ENCODE measurements at regions not wholly inside any gene's neighbourhood (a gene's known extent, or its start where the extent isn't known, plus 50 kb on each side); places are given as distances from the start of the nearest gene placed in this dataset.

GRCh38 chr9:106657926-106658325 lies 205.0 kb upstream of the ZNF462 start:
- no peak for DNase-seq (ENCODE audit: low spot score)

GRCh38 chr9:106668534-106668933 lies 194.4 kb upstream of the ZNF462 start:
- no peak for DNase-seq (ENCODE audit: low spot score)

- no peak for DNase-seq (ENCODE audit: low spot score)
Observed at GRCh38 chr9:106669835-106670234, 193.1 kb upstream of the ZNF462 start.

GRCh38 chr9:106670418-106670817 lies 192.5 kb upstream of the ZNF462 start:
- no peak for DNase-seq (ENCODE audit: low spot score)

- DNase-seq (ENCODE audit: low spot score), result no peak
Observed at GRCh38 chr9:106675780-106676179, 187.2 kb upstream of the ZNF462 start.

GRCh38 chr9:106677374-106677773 lies 185.6 kb upstream of the ZNF462 start:
- DNase-seq (ENCODE audit: low spot score), result no peak

GRCh38 chr9:106677830-106678229 lies 185.1 kb upstream of the ZNF462 start:
- no peak for DNase-seq (ENCODE audit: low spot score)

- no peak for DNase-seq (ENCODE audit: low spot score)
Observed at GRCh38 chr9:106678273-106678672, 184.7 kb upstream of the ZNF462 start.

GRCh38 chr9:106682420-106682819 lies 180.5 kb upstream of the ZNF462 start:
- no peak for DNase-seq (ENCODE audit: low spot score)

GRCh38 chr9:106683454-106683853 lies 179.5 kb upstream of the ZNF462 start:
- no peak for DNase-seq (ENCODE audit: low spot score)

GRCh38 chr9:106684940-106685695 lies 177.8 kb upstream of the ZNF462 start:
- no peak for DNase-seq (ENCODE audit: low spot score)

GRCh38 chr9:106689089-106689488 lies 173.9 kb upstream of the ZNF462 start:
- DNase-seq (ENCODE audit: low spot score), result no peak

- DNase-seq (ENCODE audit: low spot score), result no peak
Observed at GRCh38 chr9:106691627-106692026, 171.3 kb upstream of the ZNF462 start.

GRCh38 chr9:106693558-106693957 lies 169.4 kb upstream of the ZNF462 start:
- no peak for DNase-seq (ENCODE audit: low spot score)

- DNase-seq (ENCODE audit: low spot score), result no peak
Observed at GRCh38 chr9:106696804-106697203, 166.2 kb upstream of the ZNF462 start.

GRCh38 chr9:106697390-106697749 lies 165.6 kb upstream of the ZNF462 start:
- DNase-seq (ENCODE audit: low spot score), result no peak

- no peak for DNase-seq (ENCODE audit: low spot score)
Observed at GRCh38 chr9:106697750-106698502, 165.0 kb upstream of the ZNF462 start.

- no peak for DNase-seq (ENCODE audit: low spot score)
Observed at GRCh38 chr9:106700676-106701075, 162.3 kb upstream of the ZNF462 start.

- no peak for DNase-seq (ENCODE audit: low spot score)
Observed at GRCh38 chr9:106701611-106702010, 161.4 kb upstream of the ZNF462 start.

- no peak for DNase-seq (ENCODE audit: low spot score)
Observed at GRCh38 chr9:106704056-106704615, 158.8 kb upstream of the ZNF462 start.

GRCh38 chr9:106707291-106707690 lies 155.7 kb upstream of the ZNF462 start:
- DNase-seq (ENCODE audit: low spot score), result no peak

- no peak for DNase-seq (ENCODE audit: low spot score)
Observed at GRCh38 chr9:106707738-106708474, 155.1 kb upstream of the ZNF462 start.

Data from ecto neural progenitor cell (in vitro differentiated cells).